Upper lobe of left lung (tissue), 4 donors: ENCODE measurements at regions not wholly inside any gene's neighbourhood (a gene's known extent, or its start where the extent isn't known, plus 50 kb on each side); places are given as distances from the start of the nearest gene placed in this dataset.

Experiments
- EP300 ChIP-seq, 4 donors: sonication (generic); formaldehyde crosslinking; IDR thresholded peaks; one replicate each; pipeline ENCODE4 v1.5.1; 2017; ENCODE audit warnings: antibody characterized with exemption in 4 of 4, control low read depth in 2 of 4
- POLR2A ChIP-seq, 4 donors: fragments of 450-650 bp; IDR thresholded peaks; one replicate each; pipeline ENCODE4 v1.5.1; 2016 to 2017; ENCODE audit warnings: antibody characterized with exemption in 4 of 4, mild to moderate bottlenecking in 2 of 4
- POLR2AphosphoS5 ChIP-seq, 2 donors: sonication (generic); formaldehyde crosslinking; IDR thresholded peaks; one replicate each; pipeline ENCODE4 v1.5.1; 2017; ENCODE audit warnings: antibody characterized with exemption in 2 of 2
- TF ChIP-seq, protein P1 (sequence below), 6 experiments: fragments of 450-650 bp in 4 of 6; fragments of 200-600 bp in 2 of 6; sonication (generic) in 2 of 6; IDR thresholded peaks; one replicate each; pipeline ENCODE4 v1.5.1; 2016 to 2019; ENCODE audit warnings: antibody characterized with exemption in 6 of 6

DNA sequence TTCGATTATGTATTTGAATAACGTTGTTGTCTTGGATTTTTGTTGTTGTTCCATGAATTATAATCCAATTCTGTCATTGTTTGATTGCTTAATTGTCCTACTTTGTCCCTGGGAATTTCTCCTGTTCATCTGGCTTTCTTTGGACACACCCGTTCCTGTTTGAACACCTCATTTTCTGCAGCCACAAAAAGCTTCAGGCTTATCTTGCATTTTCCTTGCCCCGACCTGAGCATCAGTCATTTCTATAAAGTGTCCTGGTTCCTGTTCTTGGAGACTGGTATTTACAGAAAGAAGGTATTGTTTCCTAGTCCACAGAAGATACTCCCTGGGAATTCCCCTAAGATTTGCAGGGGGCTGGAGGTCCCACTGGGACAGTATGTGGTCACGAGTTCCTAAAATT lies 731.8 kb upstream of the ARGLU1 start:
- TF ChIP-seq, protein P1, sequence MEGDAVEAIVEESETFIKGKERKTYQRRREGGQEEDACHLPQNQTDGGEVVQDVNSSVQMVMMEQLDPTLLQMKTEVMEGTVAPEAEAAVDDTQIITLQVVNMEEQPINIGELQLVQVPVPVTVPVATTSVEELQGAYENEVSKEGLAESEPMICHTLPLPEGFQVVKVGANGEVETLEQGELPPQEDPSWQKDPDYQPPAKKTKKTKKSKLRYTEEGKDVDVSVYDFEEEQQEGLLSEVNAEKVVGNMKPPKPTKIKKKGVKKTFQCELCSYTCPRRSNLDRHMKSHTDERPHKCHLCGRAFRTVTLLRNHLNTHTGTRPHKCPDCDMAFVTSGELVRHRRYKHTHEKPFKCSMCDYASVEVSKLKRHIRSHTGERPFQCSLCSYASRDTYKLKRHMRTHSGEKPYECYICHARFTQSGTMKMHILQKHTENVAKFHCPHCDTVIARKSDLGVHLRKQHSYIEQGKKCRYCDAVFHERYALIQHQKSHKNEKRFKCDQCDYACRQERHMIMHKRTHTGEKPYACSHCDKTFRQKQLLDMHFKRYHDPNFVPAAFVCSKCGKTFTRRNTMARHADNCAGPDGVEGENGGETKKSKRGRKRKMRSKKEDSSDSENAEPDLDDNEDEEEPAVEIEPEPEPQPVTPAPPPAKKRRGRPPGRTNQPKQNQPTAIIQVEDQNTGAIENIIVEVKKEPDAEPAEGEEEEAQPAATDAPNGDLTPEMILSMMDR (IDR thresholded peaks at IDR 0.05), result no peak
- TF ChIP-seq POLR2A (IDR thresholded peaks at IDR 0.05) (no peak), POLR2AphosphoS5 (IDR thresholded peaks at IDR 0.05) (no peak), EP300 (IDR thresholded peaks at IDR 0.05) (no peak)
